Endodermal cell (in vitro differentiated cells): ENCODE measurements at regions not wholly inside any gene's neighbourhood (a gene's known extent, or its start where the extent isn't known, plus 50 kb on each side); places are given as distances from the start of the nearest gene placed in this dataset.
"Not testable (repeated sequence)": the region's sequence is repeated elsewhere in the genome, so short reads cannot be mapped to it uniquely, and the experiment has no call there.

ENCODE experiments used
- DNase-seq: peaks from one replicate; pipeline ENCODE4 v3.0.0-alpha.2; 2017
- H3K27ac ChIP-seq: 2 replicates; pipeline ENCODE4 v1.5.1; 2013; ENCODE audit warnings: mild to moderate bottlenecking, low read depth, low read length, moderate library complexity
- H3K27me3 ChIP-seq: 2 replicates; pipeline ENCODE4 v1.6.1; 2013; ENCODE audit warnings: mild to moderate bottlenecking, low read length, moderate library complexity; ENCODE audit not compliant: insufficient read depth, control insufficient read depth, poor library complexity, severe bottlenecking
- H3K36me3 ChIP-seq: 2 replicates; pipeline ENCODE4 v1.7.0; 2013; ENCODE audit warnings: mild to moderate bottlenecking, low read length, moderate library complexity; ENCODE audit not compliant: control insufficient read depth, insufficient read depth
- H3K4me1 ChIP-seq: one replicate; pipeline ENCODE4 v1.7.0; 2013; ENCODE audit warnings: low read length; ENCODE audit not compliant: control insufficient read depth, insufficient read depth
- H3K4me3 ChIP-seq: 2 replicates; pipeline ENCODE4 v1.5.1; 2013; ENCODE audit warnings: mild to moderate bottlenecking, low read length, moderate library complexity
- H3K9ac ChIP-seq: 2 replicates; pipeline ENCODE4 v1.6.1; 2013; ENCODE audit warnings: mild to moderate bottlenecking, low read length, moderate library complexity; ENCODE audit not compliant: poor library complexity, severe bottlenecking; ENCODE audit errors: extremely low read depth
- H3K9me3 ChIP-seq: 2 replicates; pipeline ENCODE4 v1.6.1; 2013; ENCODE audit warnings: mild to moderate bottlenecking, low read length, moderate library complexity; ENCODE audit not compliant: control insufficient read depth
- H3K27ac Mint-ChIP-seq: 2 replicates; pipeline ENCODE4 v1.8.0; 2020; ENCODE audit warnings: mixed read lengths
- H3K27me3 Mint-ChIP-seq: 2 replicates; pipeline ENCODE4 v1.8.0; 2021; ENCODE audit warnings: mild to moderate bottlenecking, mixed read lengths; ENCODE audit not compliant: insufficient read depth
- H3K36me3 Mint-ChIP-seq: 2 replicates; pipeline ENCODE4 v1.8.0; 2020; ENCODE audit warnings: low read depth, mixed read lengths
- H3K4me1 Mint-ChIP-seq: 2 replicates; pipeline ENCODE4 v1.8.0; 2020; ENCODE audit warnings: mixed read lengths
- H3K4me3 Mint-ChIP-seq: 2 replicates; pipeline ENCODE4 v1.8.0; 2020; ENCODE audit warnings: mild to moderate bottlenecking, moderate library complexity, mixed read lengths
- H3K9me3 Mint-ChIP-seq: 2 replicates; pipeline ENCODE4 v1.8.0; 2020; ENCODE audit warnings: mild to moderate bottlenecking, mixed read lengths
- CTCF ChIP-seq: fragments of 200-600 bp; sonication (generic); conservative IDR thresholded peaks from 2 replicates; pipeline ENCODE4 v1.5.0; 2021; ENCODE audit warnings: antibody characterized with exemption, mild to moderate bottlenecking
- WGBS, 2 experiments: methylation state at CpG; one replicate each; pipeline versions ENCODE4 v1.1.5 to v1.1.7; 2013; ENCODE audit warnings: missing lambda C conversion rate in 2 of 2, mixed read lengths in 1 of 2; ENCODE audit not compliant: insufficient coverage in 1 of 2, insufficient read length in 1 of 2; 5-methylcytosine and 5-hydroxymethylcytosine counted together

- H3K27me3 ChIP-seq: no peaks in the 10 kb centered on the region
- no peak for DNase-seq
- H3K9ac ChIP-seq: no peak overlapping the region
- Mint-ChIP-seq H3K9me3 (peaks cover 9% of the 10 kb centered on the region), H3K36me3 (no peaks in the 10 kb centered on the region), H3K4me1 (no peaks in the 10 kb centered on the region), H3K4me3 (no peak overlapping the region), H3K27ac (no peak overlapping the region), H3K27me3 (no peaks in the 10 kb centered on the region)
- H3K36me3 ChIP-seq: no peaks in the 10 kb centered on the region
- H3K27ac ChIP-seq: no peak overlapping the region
- no peak for TF ChIP-seq CTCF
- H3K4me1 ChIP-seq: no peaks in the 10 kb centered on the region
- peaks cover 4% of the 10 kb centered on the region for H3K9me3 ChIP-seq
- WGBS, 2 experiments: 92 to 100% methylated on average over 1 to 2 of the region's 2 CpGs
- H3K4me3 ChIP-seq: no peak overlapping the region
Measured at GRCh38 chr5:159805021-159805420, 111.3 kb upstream of the ADRA1B start.

GRCh38 chr5:159807135-159807534 is 109.1 kb upstream of the ADRA1B start:
- H3K4me1 ChIP-seq, H3K9me3 ChIP-seq, H3K27me3 ChIP-seq, H3K36me3 Mint-ChIP-seq, H3K36me3 ChIP-seq, H3K4me3 ChIP-seq, H3K27ac ChIP-seq, H3K4me3 Mint-ChIP-seq, DNase-seq, H3K27ac Mint-ChIP-seq, H3K27me3 Mint-ChIP-seq, H3K4me1 Mint-ChIP-seq, H3K9me3 Mint-ChIP-seq, H3K9ac ChIP-seq: not testable (repeated sequence)
- WGBS, 2 experiments: 100% methylated on average over 2 to 3 of the region's 3 CpGs

- H3K36me3 ChIP-seq: no peaks in the 10 kb centered on the region
- no peak overlapping the region for H3K4me3 ChIP-seq
- no peak overlapping the region for H3K27ac ChIP-seq
- Mint-ChIP-seq H3K36me3 (no peaks in the 10 kb centered on the region), H3K9me3 (peaks cover 9% of the 10 kb centered on the region), H3K4me3 (no peak overlapping the region), H3K27me3 (no peaks in the 10 kb centered on the region), H3K27ac (no peak overlapping the region), H3K4me1 (no peaks in the 10 kb centered on the region)
- peaks cover 4% of the 10 kb centered on the region for H3K9me3 ChIP-seq
- no peak overlapping the region for H3K9ac ChIP-seq
- no peaks in the 10 kb centered on the region for H3K27me3 ChIP-seq
- no peak for DNase-seq
- H3K4me1 ChIP-seq: no peaks in the 10 kb centered on the region
- WGBS, 2 experiments: 100% methylated on average over 1 of the region's 2 CpGs; no CpG with 5 or more reads in 1 of the 2 experiments
- no peak for TF ChIP-seq CTCF
Measured at GRCh38 chr5:159807586-159807985, 108.7 kb upstream of the ADRA1B start.

- WGBS, 2 experiments: 89 to 100% methylated on average over 2 of the region's 2 CpGs
- Histone ChIP-seq H3K27me3 (no peaks in the 10 kb centered on the region), H3K4me1 (no peaks in the 10 kb centered on the region), H3K27ac (no peak overlapping the region), H3K4me3 (no peak overlapping the region), H3K36me3 (no peaks in the 10 kb centered on the region), H3K9me3 (peaks cover 4% of the 10 kb centered on the region), H3K9ac (no peak overlapping the region)
- Mint-ChIP-seq H3K36me3 (no peaks in the 10 kb centered on the region), H3K9me3 (peaks cover 8% of the 10 kb centered on the region), H3K27me3 (no peaks in the 10 kb centered on the region), H3K4me1 (peaks cover 5% of the 10 kb centered on the region), H3K4me3 (no peak overlapping the region), H3K27ac (no peak overlapping the region)
- DNase-seq: no peak
- TF ChIP-seq CTCF: no peak
Measured at GRCh38 chr5:159811712-159812111, 104.6 kb upstream of the ADRA1B start.

- not testable (repeated sequence) for H3K27me3 Mint-ChIP-seq, H3K27ac Mint-ChIP-seq, H3K27ac ChIP-seq, H3K9me3 Mint-ChIP-seq, H3K4me1 Mint-ChIP-seq, H3K4me3 ChIP-seq, H3K9me3 ChIP-seq, DNase-seq, H3K36me3 Mint-ChIP-seq, H3K27me3 ChIP-seq, H3K4me1 ChIP-seq, H3K9ac ChIP-seq, H3K36me3 ChIP-seq, H3K4me3 Mint-ChIP-seq
- WGBS, 2 experiments: 98% methylated on average over 3 of the region's 3 CpGs; no CpG with 5 or more reads in 1 of the 2 experiments
Measured at GRCh38 chr5:159812759-159813158, 103.5 kb upstream of the ADRA1B start.
